ENCODE measurements at regions not wholly inside any gene's neighbourhood (a gene's known extent, or its start where the extent isn't known, plus 50 kb on each side); places are given as distances from the start of the nearest gene placed in this dataset.

GRCh38 chr11:71119656-71120269 lies 132.6 kb downstream of the SHANK2 start:
- DNase-seq, result no peak

- DNase-seq, result no peak
Observed at GRCh38 chr11:71118671-71119250, 133.6 kb downstream of the SHANK2 start.

GRCh38 chr11:71117311-71117710 lies 135.1 kb downstream of the SHANK2 start:
- no peak for DNase-seq

GRCh38 chr11:71116693-71117040 lies 135.7 kb downstream of the SHANK2 start:
- no peak for DNase-seq

- DNase-seq, result no peak
Observed at GRCh38 chr11:71115770-71116692, 136.3 kb downstream of the SHANK2 start.

- DNase-seq, result no peak
Observed at GRCh38 chr11:71114124-71114851, 138.1 kb downstream of the SHANK2 start.

- no peak for DNase-seq
Observed at GRCh38 chr11:71112990-71113389, 139.4 kb downstream of the SHANK2 start.

GRCh38 chr11:71112454-71112853 lies 139.9 kb downstream of the SHANK2 start:
- no peak for DNase-seq

- no peak for DNase-seq
Observed at GRCh38 chr11:71109586-71109985, 142.8 kb downstream of the SHANK2 start.

GRCh38 chr11:71109186-71109585 lies 143.2 kb downstream of the SHANK2 start:
- DNase-seq, result no peak

GRCh38 chr11:71108013-71108865 lies 144.1 kb downstream of the SHANK2 start:
- DNase-seq, result no peak

- no peak for DNase-seq
Observed at GRCh38 chr11:71106671-71107070, 145.7 kb downstream of the SHANK2 start.

GRCh38 chr11:71103266-71103665 lies 149.1 kb downstream of the SHANK2 start:
- DNase-seq, result no peak

GRCh38 chr11:71102251-71102995 lies 150.0 kb downstream of the SHANK2 start:
- no peak for DNase-seq

GRCh38 chr11:71101606-71102005 lies 150.8 kb downstream of the SHANK2 start:
- DNase-seq, result no peak

- no peak for DNase-seq
Observed at GRCh38 chr11:71101046-71101445, 151.3 kb downstream of the SHANK2 start.

GRCh38 chr11:71098776-71099175 lies 153.6 kb downstream of the SHANK2 start:
- DNase-seq, result no peak

GRCh38 chr11:71097506-71098240 lies 154.7 kb downstream of the SHANK2 start:
- no peak for DNase-seq

- DNase-seq, result no peak
Observed at GRCh38 chr11:71096751-71097388, 155.5 kb downstream of the SHANK2 start.

- no peak for DNase-seq
Observed at GRCh38 chr11:71095294-71095850, 157.0 kb downstream of the SHANK2 start.

Measured in CD4-positive, alpha-beta T cell treated with Interleukin-4 for 1 hour (primary cell).